ENCODE measurements at regions not wholly inside any gene's neighbourhood (a gene's known extent, or its start where the extent isn't known, plus 50 kb on each side); places are given as distances from the start of the nearest gene placed in this dataset.
A peak's percentile ranks its signal among the peaks of the same experiment; 100 is the strongest.

- DNase-seq (ENCODE audit: low read depth): no peak
Measured at GRCh38 chr1:94707321-94708298, 112.5 kb upstream of the SLC44A3 start.

- DNase-seq (ENCODE audit: low read depth): peak; percentile 40
Measured at GRCh38 chr1:94702442-94702815, 117.7 kb upstream of the SLC44A3 start.

- no peak for DNase-seq (ENCODE audit: low read depth)
Measured at GRCh38 chr1:94701796-94702441, 118.2 kb upstream of the SLC44A3 start.

GRCh38 chr1:94698759-94699502 is 121.2 kb upstream of the SLC44A3 start:
- no peak for DNase-seq (ENCODE audit: low read depth)

- DNase-seq (ENCODE audit: low read depth): no peak
Measured at GRCh38 chr1:94698356-94698755, 121.8 kb upstream of the SLC44A3 start.

GRCh38 chr1:94697839-94698238 is 122.3 kb upstream of the SLC44A3 start:
- no peak for DNase-seq (ENCODE audit: low read depth)

GRCh38 chr1:94694226-94694915 is 125.8 kb upstream of the SLC44A3 start:
- no peak for DNase-seq (ENCODE audit: low read depth)

GRCh38 chr1:94693435-94693834 is 126.7 kb upstream of the SLC44A3 start:
- no peak for DNase-seq (ENCODE audit: low read depth)

GRCh38 chr1:94693029-94693428 is 127.1 kb upstream of the SLC44A3 start:
- DNase-seq (ENCODE audit: low read depth): no peak

- no peak for DNase-seq (ENCODE audit: low read depth)
Measured at GRCh38 chr1:94688646-94689045, 131.5 kb upstream of the SLC44A3 start.

GRCh38 chr1:94686882-94687281 is 133.3 kb upstream of the SLC44A3 start:
- DNase-seq (ENCODE audit: low read depth): no peak

GRCh38 chr1:94684690-94685250 is 135.4 kb upstream of the SLC44A3 start:
- DNase-seq (ENCODE audit: low read depth): no peak

- no peak for DNase-seq (ENCODE audit: low read depth)
Measured at GRCh38 chr1:94683886-94684285, 136.3 kb upstream of the SLC44A3 start.

- no peak for DNase-seq (ENCODE audit: low read depth)
Measured at GRCh38 chr1:94680039-94680377, 138.4 kb upstream of the F3 start.

- DNase-seq (ENCODE audit: low read depth): no peak
Measured at GRCh38 chr1:94679332-94680038, 137.9 kb upstream of the F3 start.

- DNase-seq (ENCODE audit: low read depth): no peak
Measured at GRCh38 chr1:94678202-94678848, 136.8 kb upstream of the F3 start.

- no peak for DNase-seq (ENCODE audit: low read depth)
Measured at GRCh38 chr1:94677714-94678113, 136.2 kb upstream of the F3 start.

- DNase-seq (ENCODE audit: low read depth): no peak
Measured at GRCh38 chr1:94677087-94677486, 135.5 kb upstream of the F3 start.

- no peak for DNase-seq (ENCODE audit: low read depth)
Measured at GRCh38 chr1:94676686-94677085, 135.1 kb upstream of the F3 start.

GRCh38 chr1:94675373-94675772 is 133.8 kb upstream of the F3 start:
- DNase-seq (ENCODE audit: low read depth): no peak

All from forelimb muscle (tissue), 1 donor.